Naive thymus-derived CD8-positive, alpha-beta T cell (primary cell): ENCODE measurements at regions not wholly inside any gene's neighbourhood (a gene's known extent, or its start where the extent isn't known, plus 50 kb on each side); places are given as distances from the start of the nearest gene placed in this dataset.

Experiments
- ATAC-seq, 2 donors: fragments of 150-1000 bp; cut with Tn5 transposase in 1 of 2; sonication (Bioruptor Pico), chemical (Tn5 transposase) in 1 of 2; 1 replicate in 1 of 2; 2 replicates in 1 of 2; pipeline ENCODE4 v1.10.0; 2021; ENCODE audit warnings: mild to moderate bottlenecking in 2 of 2, moderate library complexity in 2 of 2
- POLR2A ChIA-PET: fragments of 350-600 bp; sonication (Branson Sonifier 250); formaldehyde crosslinking; loops from one replicate; lab custom pipeline; 2021; ENCODE audit warnings: antibody characterized with exemption; lab: Charles Lee
- DNase-seq, 10 donors: peaks; one replicate each; pipeline versions ENCODE4 v3.0.0 to v3.0.0-alpha.2; 2020 to 2022
- H3K27ac Mint-ChIP-seq, 10 donors: one replicate each; pipeline ENCODE4 v1.8.0; 2020 to 2022; ENCODE audit warnings: mild to moderate bottlenecking in 10 of 10, mixed read lengths in 10 of 10, moderate library complexity in 4 of 10, inconsistent platforms in 1 of 10
- H3K27me3 Mint-ChIP-seq, 5 donors: one replicate each; pipeline ENCODE4 v1.8.0; 2021 to 2022; ENCODE audit warnings: mixed read lengths in 5 of 5
- H3K36me3 Mint-ChIP-seq, 3 donors: one replicate each; pipeline ENCODE4 v1.8.0; 2020 to 2022; ENCODE audit warnings: mixed read lengths in 3 of 3, mild to moderate bottlenecking in 2 of 3, inconsistent platforms in 1 of 3
- H3K4me1 Mint-ChIP-seq, 4 donors: one replicate each; pipeline ENCODE4 v1.8.0; 2021 to 2022; ENCODE audit warnings: mixed read lengths in 4 of 4
- H3K4me3 Mint-ChIP-seq, 10 donors: one replicate each; pipeline ENCODE4 v1.8.0; 2020 to 2022; ENCODE audit warnings: mild to moderate bottlenecking in 10 of 10, mixed read lengths in 10 of 10, moderate library complexity in 6 of 10, inconsistent platforms in 1 of 10
- H3K9me3 Mint-ChIP-seq, 9 donors: one replicate each; pipeline ENCODE4 v1.8.0; 2020 to 2022; ENCODE audit warnings: mixed read lengths in 9 of 9, mild to moderate bottlenecking in 3 of 9, inconsistent platforms in 1 of 9, moderate library complexity in 1 of 9

DNA sequence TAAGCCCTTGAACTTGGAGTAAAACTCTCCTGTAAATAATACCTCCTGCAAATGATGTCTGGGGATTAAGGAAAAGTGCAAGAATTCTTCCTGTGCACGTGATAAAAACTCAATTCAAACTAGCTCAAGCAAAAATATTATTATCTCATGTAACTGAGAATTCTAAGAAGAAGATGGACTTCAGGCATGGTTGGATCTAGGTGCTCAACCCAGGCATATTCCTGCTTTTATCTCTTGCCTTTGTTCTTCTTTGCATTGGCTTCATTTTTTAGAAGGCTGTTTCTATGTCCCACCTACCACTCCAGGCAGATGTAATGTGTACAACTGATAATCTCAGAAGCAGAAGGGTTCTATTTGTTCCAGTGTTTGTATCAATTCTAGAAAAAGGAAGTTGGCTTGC lies 95.8 kb downstream of the DACT2 start:
- Mint-ChIP-seq H3K27ac (no peak overlapping the region), H3K4me1 (no peaks in the 10 kb centered on the region), H3K4me3 (no peak overlapping the region), H3K36me3 (no peaks in the 10 kb centered on the region), H3K9me3 (no peaks in the 10 kb centered on the region), H3K27me3 (peaks cover 0 to 17% (median 2%) of the 10 kb centered on the region in 5 donors)
- POLR2A ChIA-PET = no interaction called here
- ATAC-seq (no peak), DNase-seq (no peak)

DNA sequence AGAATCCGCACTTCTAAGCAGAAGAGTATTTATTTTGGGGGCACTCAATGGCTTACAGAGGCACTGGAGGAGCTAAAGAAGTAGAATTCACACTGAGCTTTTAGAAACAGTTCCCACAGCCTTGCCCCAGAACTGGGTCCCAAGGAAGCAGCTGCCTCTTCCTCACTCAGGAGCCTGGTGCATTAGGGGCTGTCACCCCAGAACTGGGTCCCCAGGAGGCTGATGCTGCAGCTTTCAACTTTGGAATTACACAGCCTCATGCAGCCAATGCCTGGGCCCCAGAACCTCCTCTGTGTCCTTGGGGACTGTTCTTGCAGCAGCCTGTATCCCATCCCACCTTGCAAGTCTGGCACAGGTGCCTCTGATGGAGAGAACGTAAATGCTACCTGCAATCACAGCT lies 96.4 kb downstream of the DACT2 start:
- Mint-ChIP-seq H3K27ac (no peak overlapping the region), H3K27me3 (peaks cover 0 to 14% (median under 1%) of the 10 kb centered on the region in 5 donors), H3K4me3 (no peak overlapping the region), H3K9me3 (no peaks in the 10 kb centered on the region), H3K36me3 (no peaks in the 10 kb centered on the region), H3K4me1 (no peaks in the 10 kb centered on the region)
- no peak for DNase-seq
- POLR2A ChIA-PET = no interaction called here
- ATAC-seq = no peak

DNA sequence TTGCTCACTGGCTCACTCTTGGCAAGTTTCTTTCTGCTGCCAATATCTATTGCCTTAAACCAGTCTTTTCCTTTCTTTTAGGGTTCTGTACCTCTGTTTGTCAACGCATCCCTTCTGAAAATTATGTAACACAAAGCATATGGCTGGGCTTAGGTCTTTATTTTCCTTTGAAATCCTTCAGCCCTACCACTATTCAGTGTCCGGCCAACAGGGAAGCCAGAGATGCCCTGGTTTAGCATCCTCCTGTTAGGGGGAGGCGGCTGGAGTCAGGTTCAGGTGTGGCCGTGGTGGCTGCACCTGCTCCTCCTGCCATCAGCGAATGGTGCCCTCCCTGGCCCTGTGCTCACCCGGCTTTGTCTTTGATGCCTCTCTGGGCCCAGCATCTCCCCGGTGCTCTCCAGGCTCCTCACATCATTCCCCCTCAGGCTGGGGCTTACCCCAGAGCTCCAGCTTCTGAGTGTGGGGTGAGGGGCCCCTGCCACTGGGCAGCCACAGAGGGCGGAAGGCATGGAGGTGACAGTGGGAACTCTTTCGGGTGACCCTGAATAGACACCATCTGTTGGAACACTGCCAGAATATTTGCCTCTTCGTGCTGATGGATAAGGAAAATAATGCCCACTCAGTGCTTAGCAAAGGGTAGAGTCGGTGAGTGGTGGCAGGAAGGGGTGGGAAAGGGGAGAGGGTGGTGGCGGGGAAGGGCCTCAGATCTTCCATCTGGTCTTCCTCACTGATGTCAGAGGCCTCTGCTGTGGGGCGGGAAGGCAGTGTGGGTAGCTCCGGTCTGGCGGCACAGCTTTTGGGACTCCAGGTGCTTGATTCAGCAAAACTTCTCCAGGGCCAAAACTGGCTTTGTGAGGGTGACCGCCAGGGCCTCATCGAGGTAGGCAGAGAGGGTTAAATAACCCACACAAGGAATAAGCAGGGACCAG lies 97.2 kb downstream of the DACT2 start:
- Mint-ChIP-seq H3K9me3 (no peaks in the 10 kb centered on the region), H3K4me1 (no peaks in the 10 kb centered on the region)
- no peak for ATAC-seq

DNA sequence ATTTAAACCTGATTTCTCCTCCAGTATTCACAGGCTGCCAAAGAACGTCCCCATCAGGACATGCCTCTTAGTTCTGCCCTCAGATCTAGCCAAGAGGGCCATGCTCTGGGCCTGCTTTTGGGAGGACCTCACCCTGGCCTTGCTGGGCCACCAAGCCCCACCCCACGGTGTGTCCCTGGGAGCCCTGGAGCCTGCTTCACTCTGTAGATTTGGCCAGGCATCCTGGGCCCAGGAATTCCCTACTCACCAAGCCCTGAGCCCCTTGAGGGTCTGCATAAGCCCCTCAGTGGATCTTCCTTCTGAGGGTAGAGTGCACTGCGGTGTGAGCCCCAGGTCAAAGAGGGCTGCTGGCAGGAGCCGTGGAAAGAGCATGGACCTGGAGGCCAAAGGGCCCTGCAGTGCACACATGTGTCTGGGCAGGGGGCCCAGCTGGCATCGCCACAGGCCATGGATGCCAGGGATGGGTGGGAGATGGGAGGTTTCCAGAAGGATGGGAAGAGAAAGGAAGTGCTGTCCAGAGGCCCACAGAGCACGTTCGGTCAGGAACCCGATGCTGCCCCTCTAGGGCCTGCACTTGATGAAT lies 98.0 kb downstream of the DACT2 start:
- POLR2A ChIA-PET = no interaction called here
- H3K27ac Mint-ChIP-seq = no peak overlapping the region
- peaks cover 0 to 10% (median 5%) of the 10 kb centered on the region in 5 donors for H3K27me3 Mint-ChIP-seq

More for the DNA sequence above, 97.2 kb downstream of the DACT2 start:
- Mint-ChIP-seq H3K36me3 (no peaks in the 10 kb centered on the region), H3K27ac (no peak overlapping the region), H3K4me3 (no peak overlapping the region), H3K27me3 (peaks cover 0 to 14% (median 8%) of the 10 kb centered on the region in 5 donors)
- no peak for DNase-seq
- POLR2A ChIA-PET = no interaction called here

DNA sequence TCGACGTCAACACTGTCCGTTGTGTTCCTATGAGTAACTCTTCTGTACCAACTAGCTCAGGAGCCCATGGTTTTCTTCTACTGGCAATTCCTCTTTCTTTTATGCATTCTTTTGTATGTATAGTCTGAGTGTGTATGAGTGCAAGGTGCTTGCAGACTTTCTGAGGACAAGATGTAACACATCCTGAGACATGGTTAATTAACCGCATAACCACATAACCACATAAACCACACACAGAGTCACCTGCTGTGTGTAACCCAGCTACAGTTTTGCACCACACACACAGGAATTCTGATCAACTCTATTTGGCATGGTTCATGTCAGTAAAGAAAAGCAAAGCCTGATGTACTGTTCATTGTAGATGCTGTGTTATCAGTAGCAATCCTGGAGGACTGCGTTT lies 98.6 kb downstream of the DACT2 start:
- no peak overlapping the region for H3K4me3 Mint-ChIP-seq
- no peaks in the 10 kb centered on the region for H3K4me1 Mint-ChIP-seq
- no peaks in the 10 kb centered on the region for H3K9me3 Mint-ChIP-seq
- DNase-seq = no peak
- H3K36me3 Mint-ChIP-seq = no peaks in the 10 kb centered on the region
- POLR2A ChIA-PET = no interaction called here
- no peak for ATAC-seq
- no peak overlapping the region for H3K27ac Mint-ChIP-seq
- peaks cover 0 to 10% (median 3%) of the 10 kb centered on the region in 5 donors for H3K27me3 Mint-ChIP-seq

More for the DNA sequence above, 98.0 kb downstream of the DACT2 start:
- Mint-ChIP-seq H3K36me3 (no peaks in the 10 kb centered on the region), H3K4me3 (no peak overlapping the region), H3K9me3 (no peaks in the 10 kb centered on the region), H3K4me1 (no peaks in the 10 kb centered on the region)
- no peak for DNase-seq
- ATAC-seq = no peak

DNA sequence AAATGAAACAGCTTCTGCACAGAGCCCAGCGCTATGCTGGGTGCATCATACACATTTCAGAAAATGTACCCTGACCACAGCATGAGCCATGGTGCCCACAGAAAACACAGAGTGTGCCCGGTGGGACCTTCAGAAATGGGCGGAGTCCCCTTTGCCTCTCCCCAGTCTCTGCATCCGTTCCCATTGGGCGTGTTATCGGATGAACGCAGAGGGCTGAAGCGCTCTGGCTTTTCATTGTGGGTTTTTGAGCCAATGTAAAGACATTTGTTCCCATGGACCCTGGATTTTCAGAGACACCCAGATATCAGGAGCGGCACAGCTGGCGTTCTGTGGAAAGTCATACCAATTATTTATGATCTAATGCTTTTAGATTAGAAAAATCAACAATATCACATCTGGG lies 99.8 kb downstream of the DACT2 start:
- DNase-seq (no peak), ATAC-seq (no peak)
- no peaks in the 10 kb centered on the region for H3K9me3 Mint-ChIP-seq
- POLR2A ChIA-PET = no interaction called here
- no peaks in the 10 kb centered on the region for H3K4me1 Mint-ChIP-seq
- H3K36me3 Mint-ChIP-seq = no peaks in the 10 kb centered on the region
- no peak overlapping the region for H3K4me3 Mint-ChIP-seq
- H3K27me3 Mint-ChIP-seq = peaks cover 0 to 19% (median 3%) of the 10 kb centered on the region in 5 donors
- H3K27ac Mint-ChIP-seq = no peak overlapping the region

DNA sequence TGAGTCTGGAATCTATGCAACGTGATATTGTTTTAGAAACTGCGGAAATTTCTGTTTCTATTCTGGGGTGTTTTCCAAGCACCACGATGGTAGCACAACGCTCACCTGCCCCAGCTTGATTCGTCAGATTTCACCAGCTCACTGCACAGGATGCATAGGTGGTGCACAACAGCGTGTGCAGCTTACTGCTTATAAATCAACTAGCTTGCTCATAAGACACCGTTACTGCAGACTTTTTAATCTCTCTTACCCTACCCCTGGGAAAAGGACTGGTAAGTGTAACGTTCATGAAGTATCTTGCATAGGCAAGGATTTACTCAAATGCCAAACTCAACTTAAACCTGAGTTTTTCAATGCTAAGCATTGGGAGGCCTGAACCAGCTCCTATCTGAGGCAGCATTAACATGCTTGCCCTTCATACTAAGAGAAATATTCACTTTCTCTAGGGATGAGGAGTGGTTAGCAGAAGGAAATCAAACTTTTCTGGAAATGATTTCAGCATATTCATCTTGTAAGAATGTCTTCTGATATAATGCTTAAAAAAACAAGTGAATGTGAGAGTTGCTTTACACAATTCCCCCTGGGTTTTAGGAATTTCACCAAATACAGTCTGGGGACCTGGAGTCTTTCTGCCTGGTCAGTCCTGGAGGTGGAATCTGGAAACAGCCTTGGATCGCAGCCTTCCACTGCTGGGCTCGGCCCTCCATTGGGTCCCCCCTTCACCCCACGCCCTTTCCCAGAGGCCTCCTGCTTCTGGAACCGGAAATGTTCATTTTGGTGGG lies 100.6 kb downstream of the DACT2 start:
- H3K27me3 Mint-ChIP-seq = peaks cover 0 to 19% (median 3%) of the 10 kb centered on the region in 5 donors
- H3K4me1 Mint-ChIP-seq = no peaks in the 10 kb centered on the region
- H3K36me3 Mint-ChIP-seq = no peaks in the 10 kb centered on the region

DNA sequence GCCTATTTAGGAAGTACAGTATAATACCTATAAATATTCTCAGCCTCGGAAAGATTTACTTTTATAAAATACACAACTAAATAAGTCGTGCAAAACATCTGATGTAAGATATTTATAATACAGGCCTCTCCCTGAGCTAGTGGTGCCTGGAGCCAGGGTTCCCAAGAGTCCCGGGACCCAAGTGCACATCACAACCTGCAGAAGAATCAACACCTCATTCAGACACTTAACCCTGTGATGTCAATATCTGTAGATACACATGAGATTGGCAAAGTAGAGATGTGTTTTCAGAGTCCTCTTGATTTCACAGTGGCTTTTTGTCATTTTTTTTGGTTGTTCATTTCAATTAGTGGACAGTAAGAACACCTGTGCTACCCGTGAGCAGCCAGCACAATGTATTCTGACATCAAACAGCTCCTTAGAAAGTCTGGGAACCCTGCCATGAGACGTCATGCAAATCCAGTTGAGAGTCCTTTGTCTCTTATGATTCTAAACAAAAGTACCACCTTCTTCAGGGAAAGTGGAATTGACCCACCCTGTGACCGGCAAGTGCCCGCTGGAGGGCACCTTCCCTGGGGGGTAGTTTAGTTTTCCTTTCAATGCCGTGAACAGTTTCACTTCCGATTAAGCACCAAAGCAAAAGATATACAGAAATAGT lies 101.6 kb downstream of the DACT2 start:
- no peaks in the 10 kb centered on the region for H3K9me3 Mint-ChIP-seq
- no peak overlapping the region for H3K4me3 Mint-ChIP-seq
- H3K4me1 Mint-ChIP-seq = no peaks in the 10 kb centered on the region
- ATAC-seq (no peak), DNase-seq (no peak)
- no peak overlapping the region for H3K27ac Mint-ChIP-seq
- peaks cover 0 to 19% (median 3%) of the 10 kb centered on the region in 5 donors for H3K27me3 Mint-ChIP-seq
- no peaks in the 10 kb centered on the region for H3K36me3 Mint-ChIP-seq
- POLR2A ChIA-PET = no interaction called here

More for the DNA sequence above, 100.6 kb downstream of the DACT2 start:
- ATAC-seq (no peak), DNase-seq (no peak)
- H3K27ac Mint-ChIP-seq = no peak overlapping the region
- POLR2A ChIA-PET = no interaction called here
- no peak overlapping the region for H3K4me3 Mint-ChIP-seq
- no peaks in the 10 kb centered on the region for H3K9me3 Mint-ChIP-seq

DNA sequence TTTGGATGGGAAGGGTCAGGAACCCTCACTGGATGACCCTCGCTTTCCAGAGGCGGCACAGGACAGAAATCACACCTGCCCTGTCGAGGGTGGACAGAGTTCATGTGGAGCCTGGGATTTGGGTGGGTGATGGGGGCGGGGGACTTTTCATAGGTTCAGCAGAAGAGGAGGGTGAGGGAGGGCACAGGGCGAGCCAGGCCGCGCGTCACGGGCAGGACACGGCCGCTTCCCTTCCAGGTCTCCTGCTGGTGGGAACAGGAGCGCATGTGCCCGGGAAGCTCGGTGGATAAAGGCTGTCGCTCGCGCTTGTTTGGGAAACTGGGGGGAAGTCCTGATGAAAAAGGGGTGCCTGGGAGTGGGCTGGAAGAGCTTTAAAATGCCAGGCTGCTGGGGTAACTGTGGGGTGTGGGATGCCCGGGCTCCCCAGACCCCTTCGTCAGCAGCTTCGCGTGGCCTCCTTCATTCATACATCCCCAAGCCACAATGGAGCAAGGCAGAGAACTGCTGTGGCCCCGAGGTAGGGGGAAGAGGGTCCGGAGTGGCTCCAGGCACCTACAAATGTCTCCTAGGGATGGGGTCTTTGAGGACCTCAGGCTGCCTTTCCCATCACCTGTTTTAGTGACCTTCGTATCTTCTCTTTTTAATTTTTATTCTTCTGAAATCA lies 102.2 kb downstream of the DACT2 start:
- no peaks in the 10 kb centered on the region for H3K9me3 Mint-ChIP-seq
- no peak overlapping the region for H3K27ac Mint-ChIP-seq
- no peak for ATAC-seq
- H3K4me3 Mint-ChIP-seq = no peak overlapping the region
- H3K36me3 Mint-ChIP-seq = no peaks in the 10 kb centered on the region
- no peak for DNase-seq
- peaks cover 0 to 19% (median under 1%) of the 10 kb centered on the region in 5 donors for H3K27me3 Mint-ChIP-seq
- POLR2A ChIA-PET = no interaction called here
- H3K4me1 Mint-ChIP-seq = no peaks in the 10 kb centered on the region

DNA sequence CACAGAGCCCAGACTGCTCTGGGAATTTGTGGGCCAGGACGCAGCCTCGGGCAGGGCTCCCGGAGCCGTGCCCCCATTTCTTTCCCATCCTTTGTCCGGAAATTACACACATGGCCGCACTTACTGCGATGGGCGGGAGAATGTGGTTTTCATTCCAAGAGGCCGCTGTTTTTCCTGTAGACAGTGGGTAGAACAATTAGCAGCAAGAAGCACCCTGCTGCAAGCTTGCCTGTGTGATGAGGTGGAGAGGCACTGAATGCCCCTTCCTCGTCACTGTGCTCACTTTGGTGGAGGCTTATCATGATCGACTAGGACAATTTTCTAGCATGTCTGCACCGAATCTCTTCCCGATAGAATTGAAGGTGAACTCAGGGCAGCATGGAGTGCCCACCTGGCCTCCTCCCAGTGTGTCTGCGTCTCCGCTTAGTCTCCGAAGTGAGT lies 102.8 kb downstream of the DACT2 start:
- H3K36me3 Mint-ChIP-seq = no peaks in the 10 kb centered on the region
- no peak for ATAC-seq
- no peaks in the 10 kb centered on the region for H3K4me1 Mint-ChIP-seq
- peaks cover 0 to 19% (median 2%) of the 10 kb centered on the region in 5 donors for H3K27me3 Mint-ChIP-seq
- peaks cover 0 to 2% (median 0%) of the 10 kb centered on the region in 9 donors for H3K9me3 Mint-ChIP-seq
- no peak for DNase-seq
- POLR2A ChIA-PET = no interaction called here
- no peak overlapping the region for H3K27ac Mint-ChIP-seq
- H3K4me3 Mint-ChIP-seq = no peak overlapping the region

DNA sequence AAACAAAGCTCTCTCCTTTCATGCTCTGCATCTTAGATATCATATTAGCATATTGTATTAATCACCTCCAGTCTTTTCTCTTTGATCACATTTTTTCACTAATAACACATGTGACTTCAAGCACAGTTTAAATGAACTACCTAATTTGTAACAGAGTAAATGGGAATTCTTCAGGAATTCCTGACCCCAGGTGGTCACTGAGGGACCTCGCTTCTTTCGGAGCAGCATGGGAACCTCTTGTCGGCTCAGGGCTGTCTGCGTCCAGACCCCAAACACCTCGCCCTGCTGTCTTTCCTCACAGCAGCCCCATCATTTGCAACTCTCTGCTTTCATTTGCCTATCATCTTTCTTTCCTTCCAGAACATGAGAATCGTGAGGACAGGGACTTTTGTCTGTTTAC lies 103.5 kb downstream of the DACT2 start:
- POLR2A ChIA-PET = no interaction called here
- H3K27me3 Mint-ChIP-seq = peaks cover 0 to 19% (median 2%) of the 10 kb centered on the region in 5 donors
- H3K27ac Mint-ChIP-seq = no peak overlapping the region
- H3K4me3 Mint-ChIP-seq = no peak overlapping the region
- H3K4me1 Mint-ChIP-seq = no peaks in the 10 kb centered on the region
- H3K36me3 Mint-ChIP-seq = no peaks in the 10 kb centered on the region
- DNase-seq (no peak), ATAC-seq (no peak)
- H3K9me3 Mint-ChIP-seq = peaks cover 0 to 2% (median 0%) of the 10 kb centered on the region in 9 donors
